ENCODE measurements at regions not wholly inside any gene's neighbourhood (a gene's known extent, or its start where the extent isn't known, plus 50 kb on each side); places are given as distances from the start of the nearest gene placed in this dataset.

GRCh38 chr5:51604324-51604723 lies 221.1 kb downstream of the ISL1 start:
- no peak for TF ChIP-seq CTCF (IDR thresholded peaks at IDR 0.05)
- no peak for TF ChIP-seq POLR2A (IDR thresholded peaks at IDR 0.05)
- no peak for TF ChIP-seq POLR2AphosphoS5 (IDR thresholded peaks at IDR 0.05)
